CD4-positive, alpha-beta memory T cell (primary cell): ENCODE measurements at regions not wholly inside any gene's neighbourhood (a gene's known extent, or its start where the extent isn't known, plus 50 kb on each side); places are given as distances from the start of the nearest gene placed in this dataset.

Source experiments
- CTCF ChIA-PET: fragments of 350-600 bp; sonication (Branson Sonifier 250); formaldehyde crosslinking; loops from one replicate; lab custom pipeline; 2021; ENCODE audit warnings: inconsistent platforms; ENCODE audit not compliant: partially characterized antibody; lab: Charles Lee
- POLR2A ChIA-PET: fragments of 350-600 bp; sonication (Branson Sonifier 250); formaldehyde crosslinking; loops from one replicate; lab custom pipeline; 2021; ENCODE audit not compliant: partially characterized antibody; lab: Charles Lee
- DNase-seq, 5 donors: peaks; one replicate each; pipeline versions ENCODE4 v3.0.0 to v3.0.0-alpha.2; 2020 to 2022; ENCODE audit warnings: mixed read lengths in 1 of 5
- H3K27ac ChIP-seq: one replicate; pipeline ENCODE4 v1.7.0; 2013; ENCODE audit warnings: low read depth, low read length
- H3K27me3 ChIP-seq: 2 replicates; pipeline ENCODE4 v1.7.0; 2013; ENCODE audit warnings: mild to moderate bottlenecking, low read length, moderate library complexity; ENCODE audit not compliant: insufficient read depth
- H3K36me3 ChIP-seq: 2 replicates; pipeline ENCODE4 v1.7.0; 2013; ENCODE audit warnings: mild to moderate bottlenecking, low read length, moderate library complexity; ENCODE audit not compliant: insufficient read depth
- H3K4me1 ChIP-seq: 2 replicates; pipeline ENCODE4 v1.7.0; 2013; ENCODE audit warnings: mild to moderate bottlenecking, low read length, moderate library complexity; ENCODE audit not compliant: insufficient read depth
- H3K4me3 ChIP-seq, 2 donors: one replicate each; pipeline ENCODE4 v1.7.0; 2013; ENCODE audit warnings: low read length in 2 of 2, mild to moderate bottlenecking in 1 of 2
- H3K9me3 ChIP-seq, 2 donors: one replicate each; pipeline ENCODE4 v1.7.0; 2013; ENCODE audit warnings: low read length in 2 of 2, control low read depth in 1 of 2; ENCODE audit not compliant: control insufficient read depth in 1 of 2
- H3K27ac Mint-ChIP-seq, 7 donors: one replicate each; pipeline ENCODE4 v1.8.0; 2020 to 2021; ENCODE audit warnings: mixed read lengths in 7 of 7, mild to moderate bottlenecking in 6 of 7, inconsistent platforms in 3 of 7, moderate library complexity in 3 of 7
- H3K27me3 Mint-ChIP-seq, 2 donors: one replicate each; pipeline ENCODE4 v1.8.0; 2020 to 2021; ENCODE audit warnings: mixed read lengths in 2 of 2
- H3K36me3 Mint-ChIP-seq, 2 donors: one replicate each; pipeline ENCODE4 v1.8.0; 2020 to 2021; ENCODE audit warnings: mixed read lengths in 2 of 2, inconsistent platforms in 1 of 2, mild to moderate bottlenecking in 1 of 2
- H3K4me1 Mint-ChIP-seq, 4 donors: one replicate each; pipeline ENCODE4 v1.8.0; 2020 to 2021; ENCODE audit warnings: mixed read lengths in 4 of 4, mild to moderate bottlenecking in 1 of 4
- H3K4me3 Mint-ChIP-seq, 8 donors: one replicate each; pipeline ENCODE4 v1.8.0; 2020 to 2021; ENCODE audit warnings: mixed read lengths in 8 of 8, mild to moderate bottlenecking in 7 of 8, moderate library complexity in 6 of 8, inconsistent platforms in 3 of 8
- H3K9me3 Mint-ChIP-seq, 8 donors: one replicate each; pipeline ENCODE4 v1.8.0; 2020 to 2021; ENCODE audit warnings: mixed read lengths in 8 of 8, mild to moderate bottlenecking in 5 of 8, inconsistent platforms in 3 of 8, moderate library complexity in 1 of 8
- intact Hi-C: fragments of 100-400 bp; cut with micrococcal nuclease; formaldehyde crosslinking; loops from one replicate; pipeline ENCODE4 v1.15.1; 2023

DNA sequence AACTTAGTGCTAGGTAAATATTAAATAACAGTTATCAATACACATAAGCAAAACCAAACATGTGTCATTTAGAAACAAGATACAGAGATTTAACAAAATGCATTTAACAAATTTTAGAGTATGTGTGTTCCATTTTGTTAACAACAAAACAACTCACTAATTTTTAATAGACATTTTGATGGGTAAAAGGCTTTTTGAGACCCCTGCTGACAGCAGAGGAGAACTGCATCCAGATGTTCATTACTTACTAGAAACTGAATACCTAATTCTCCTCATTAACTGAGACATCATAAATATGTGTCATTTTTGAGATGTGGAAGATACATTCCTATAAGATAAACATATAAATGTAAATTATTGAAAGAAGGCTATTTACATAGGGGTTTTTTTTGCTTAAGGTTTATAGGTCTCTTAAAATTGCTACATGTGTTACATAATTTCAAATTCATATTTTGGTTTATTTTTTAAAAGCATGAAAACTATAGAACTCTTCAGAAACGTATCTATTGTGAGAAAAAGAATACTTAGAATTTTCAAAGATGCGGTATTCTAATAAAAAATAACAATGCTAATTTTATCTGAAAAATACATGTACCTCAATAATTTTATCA lies 1009.8 kb downstream of the TUSC7 start:
- no peaks in the 10 kb centered on the region for H3K4me1 Mint-ChIP-seq
- H3K27ac ChIP-seq: no peak overlapping the region
- H3K4me1 ChIP-seq: no peaks in the 10 kb centered on the region
- no peak overlapping the region for H3K27ac Mint-ChIP-seq
- POLR2A ChIA-PET: no interaction called here
- H3K4me3 ChIP-seq: no peak overlapping the region
- no peaks in the 10 kb centered on the region for H3K27me3 ChIP-seq
- no peaks in the 10 kb centered on the region for H3K27me3 Mint-ChIP-seq
- DNase-seq: no peak
- H3K4me3 Mint-ChIP-seq: no peak overlapping the region
- peaks cover 0 to 12% (median 0%) of the 10 kb centered on the region in 8 donors for H3K9me3 Mint-ChIP-seq
- H3K36me3 ChIP-seq: no peaks in the 10 kb centered on the region
- H3K36me3 Mint-ChIP-seq: no peaks in the 10 kb centered on the region
- H3K9me3 ChIP-seq: no peaks in the 10 kb centered on the region
- CTCF ChIA-PET: no interaction called here
- intact Hi-C loops: no loop called here

GRCh38 chr3:117721866-117722265 lies 1012.3 kb downstream of the TUSC7 start:
- intact Hi-C loops: no loop called here
- H3K27me3 Mint-ChIP-seq: no peaks in the 10 kb centered on the region
- POLR2A ChIA-PET: no interaction called here

GRCh38 chr3:117722856-117723255 lies 1013.3 kb downstream of the TUSC7 start:
- no peaks in the 10 kb centered on the region for H3K27me3 ChIP-seq
- peaks cover 0 to 8% (median 0%) of the 10 kb centered on the region in 8 donors for H3K9me3 Mint-ChIP-seq
- H3K4me1 Mint-ChIP-seq: no peaks in the 10 kb centered on the region
- CTCF ChIA-PET: no interaction called here
- no peak overlapping the region for H3K27ac Mint-ChIP-seq
- H3K4me3 ChIP-seq: no peak overlapping the region
- POLR2A ChIA-PET: no interaction called here
- no peak overlapping the region for H3K4me3 Mint-ChIP-seq
- no peaks in the 10 kb centered on the region for H3K36me3 Mint-ChIP-seq
- H3K27me3 Mint-ChIP-seq: no peaks in the 10 kb centered on the region
- H3K9me3 ChIP-seq: no peaks in the 10 kb centered on the region
- DNase-seq: no peak
- no peaks in the 10 kb centered on the region for H3K4me1 ChIP-seq
- H3K36me3 ChIP-seq: no peaks in the 10 kb centered on the region
- intact Hi-C loops: no loop called here
- no peak overlapping the region for H3K27ac ChIP-seq

More at GRCh38 chr3:117721866-117722265, 1012.3 kb downstream of the TUSC7 start:
- no peaks in the 10 kb centered on the region for H3K9me3 ChIP-seq
- CTCF ChIA-PET: no interaction called here
- no peaks in the 10 kb centered on the region for H3K27me3 ChIP-seq
- Mint-ChIP-seq H3K27ac (no peak overlapping the region), H3K4me3 (no peak overlapping the region), H3K4me1 (no peaks in the 10 kb centered on the region), H3K36me3 (no peaks in the 10 kb centered on the region), H3K9me3 (peaks cover 0 to 11% (median 0%) of the 10 kb centered on the region in 8 donors)
- no peaks in the 10 kb centered on the region for H3K36me3 ChIP-seq
- H3K27ac ChIP-seq: no peak overlapping the region
- H3K4me3 ChIP-seq: no peak overlapping the region
- DNase-seq: no peak
- H3K4me1 ChIP-seq: no peaks in the 10 kb centered on the region

GRCh38 chr3:117723825-117724224 lies 1014.2 kb downstream of the TUSC7 start:
- Histone ChIP-seq H3K27ac (no peak overlapping the region), H3K36me3 (no peaks in the 10 kb centered on the region), H3K27me3 (no peaks in the 10 kb centered on the region), H3K9me3 (no peaks in the 10 kb centered on the region), H3K4me1 (no peaks in the 10 kb centered on the region), H3K4me3 (no peak overlapping the region)
- POLR2A ChIA-PET: no interaction called here
- H3K9me3 Mint-ChIP-seq: peaks cover 0 to 6% (median 0%) of the 10 kb centered on the region in 8 donors
- no peak overlapping the region for H3K27ac Mint-ChIP-seq
- no peaks in the 10 kb centered on the region for H3K36me3 Mint-ChIP-seq
- intact Hi-C loops: no loop called here
- H3K27me3 Mint-ChIP-seq: no peaks in the 10 kb centered on the region
- H3K4me1 Mint-ChIP-seq: no peaks in the 10 kb centered on the region
- CTCF ChIA-PET: no interaction called here
- no peak overlapping the region for H3K4me3 Mint-ChIP-seq
- no peak for DNase-seq

DNA sequence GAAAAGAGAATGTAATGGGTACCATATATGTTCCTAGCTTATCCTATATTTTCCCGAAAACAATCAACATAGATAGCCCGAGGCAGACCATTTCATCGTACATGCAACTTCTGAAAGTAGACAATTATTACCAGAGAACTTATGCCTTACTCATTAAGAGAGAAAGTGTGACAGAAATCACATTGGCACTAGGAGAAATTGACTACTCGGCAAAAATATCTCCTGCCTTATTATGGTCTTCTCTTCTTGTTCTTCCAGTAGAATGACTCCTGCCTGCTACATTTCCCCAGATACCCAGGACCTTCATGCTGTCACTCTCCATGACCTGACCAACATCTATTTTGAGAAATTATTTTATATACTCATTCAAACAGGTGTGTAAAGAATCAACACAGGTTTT lies 1015.7 kb downstream of the TUSC7 start:
- peaks cover 0 to 6% (median 0%) of the 10 kb centered on the region in 8 donors for H3K9me3 Mint-ChIP-seq
- ChIA-PET CTCF (no interaction called here), POLR2A (no interaction called here)
- H3K4me3 Mint-ChIP-seq: no peak overlapping the region
- Histone ChIP-seq H3K4me3 (no peak overlapping the region), H3K27me3 (no peaks in the 10 kb centered on the region), H3K27ac (no peak overlapping the region), H3K4me1 (no peaks in the 10 kb centered on the region), H3K9me3 (no peaks in the 10 kb centered on the region), H3K36me3 (no peaks in the 10 kb centered on the region)
- no peak for DNase-seq
- no peaks in the 10 kb centered on the region for H3K4me1 Mint-ChIP-seq
- H3K36me3 Mint-ChIP-seq: no peaks in the 10 kb centered on the region
- H3K27me3 Mint-ChIP-seq: no peaks in the 10 kb centered on the region
- intact Hi-C loops: no loop called here
- no peak overlapping the region for H3K27ac Mint-ChIP-seq

- Mint-ChIP-seq H3K27ac (no peak overlapping the region), H3K36me3 (no peaks in the 10 kb centered on the region), H3K27me3 (no peaks in the 10 kb centered on the region), H3K4me1 (no peaks in the 10 kb centered on the region), H3K4me3 (no peak overlapping the region), H3K9me3 (peaks cover 0 to 6% (median 0%) of the 10 kb centered on the region in 8 donors)
- Histone ChIP-seq H3K36me3 (no peaks in the 10 kb centered on the region), H3K27ac (no peak overlapping the region), H3K4me1 (no peaks in the 10 kb centered on the region), H3K27me3 (no peaks in the 10 kb centered on the region), H3K9me3 (no peaks in the 10 kb centered on the region), H3K4me3 (no peak overlapping the region)
- POLR2A ChIA-PET: no interaction called here
- no peak for DNase-seq
- CTCF ChIA-PET: no interaction called here
- intact Hi-C loops: no loop called here
Observed at GRCh38 chr3:117726776-117727175, 1017.2 kb downstream of the TUSC7 start.

DNA sequence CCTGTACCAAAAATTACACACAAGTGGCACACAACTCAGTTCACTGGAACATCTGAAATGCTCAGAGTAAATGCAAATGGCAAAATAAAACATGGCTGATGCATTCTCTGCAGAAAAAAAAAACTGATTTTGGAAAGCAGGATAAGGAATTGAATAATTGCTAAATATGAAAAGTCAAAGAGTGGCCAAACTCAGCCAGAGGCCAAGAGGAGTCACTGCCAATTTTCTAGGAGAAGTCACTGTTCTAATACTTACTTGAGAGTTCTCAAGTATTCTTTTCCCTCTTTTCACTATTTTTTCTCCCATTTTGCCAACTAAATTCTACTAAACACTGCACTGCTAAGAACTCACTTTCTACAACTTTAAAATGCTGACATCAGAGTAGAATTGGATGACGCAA lies 1018.6 kb downstream of the TUSC7 start:
- no peaks in the 10 kb centered on the region for H3K4me1 ChIP-seq
- no peak overlapping the region for H3K27ac Mint-ChIP-seq
- no peak overlapping the region for H3K4me3 Mint-ChIP-seq
- H3K4me1 Mint-ChIP-seq: no peaks in the 10 kb centered on the region
- intact Hi-C loops: no loop called here
- no peaks in the 10 kb centered on the region for H3K27me3 Mint-ChIP-seq
- ChIA-PET POLR2A (no interaction called here), CTCF (no interaction called here)
- H3K36me3 ChIP-seq: no peaks in the 10 kb centered on the region
- no peaks in the 10 kb centered on the region for H3K27me3 ChIP-seq
- peaks cover 0 to 2% (median 0%) of the 10 kb centered on the region in 8 donors for H3K9me3 Mint-ChIP-seq
- no peaks in the 10 kb centered on the region for H3K36me3 Mint-ChIP-seq
- no peak for DNase-seq
- no peak overlapping the region for H3K4me3 ChIP-seq
- no peak overlapping the region for H3K27ac ChIP-seq
- H3K9me3 ChIP-seq: no peaks in the 10 kb centered on the region

- Mint-ChIP-seq H3K36me3 (no peaks in the 10 kb centered on the region), H3K9me3 (peaks cover 0 to 5% (median 2%) of the 10 kb centered on the region in 8 donors), H3K27ac (no peak overlapping the region), H3K27me3 (no peaks in the 10 kb centered on the region), H3K4me1 (no peaks in the 10 kb centered on the region), H3K4me3 (no peak overlapping the region)
- Histone ChIP-seq H3K36me3 (no peaks in the 10 kb centered on the region), H3K27me3 (no peaks in the 10 kb centered on the region), H3K27ac (no peak overlapping the region), H3K4me1 (no peaks in the 10 kb centered on the region), H3K9me3 (no peaks in the 10 kb centered on the region), H3K4me3 (no peak overlapping the region)
- ChIA-PET POLR2A (no interaction called here), CTCF (no interaction called here)
- no peak for DNase-seq
- intact Hi-C loops: no loop called here
Observed at GRCh38 chr3:117734496-117734895, 1024.9 kb downstream of the TUSC7 start.
